ENCODE measurements at regions not wholly inside any gene's neighbourhood (a gene's known extent, or its start where the extent isn't known, plus 50 kb on each side); places are given as distances from the start of the nearest gene placed in this dataset.

- TF ChIP-seq POLR2A (IDR thresholded peaks at IDR 0.05) (no peak), CTCF (IDR thresholded peaks at IDR 0.05) (no peak)
- no peak for DNase-seq
- Histone ChIP-seq H3K4me1 (no peaks in the 10 kb centered on the region), H3K27ac (no peak overlapping the region), H3K27me3 (no peaks in the 10 kb centered on the region), H3K4me3 (no peak overlapping the region), H3K9me3 (no peaks in the 10 kb centered on the region), H3K36me3 (no peaks in the 10 kb centered on the region)
- intact Hi-C loops (cut with DNase I; ENCODE audit: low total_unique reads), result no loop called here
Measured at GRCh38 chr5:159419576-159419975, 89.3 kb upstream of the IL12B start.

- intact Hi-C loops (cut with DNase I; ENCODE audit: low total_unique reads), result no loop called here
- H3K9me3 ChIP-seq, result no peaks in the 10 kb centered on the region
- H3K4me1 ChIP-seq, result no peaks in the 10 kb centered on the region
- no peak overlapping the region for H3K27ac ChIP-seq
- H3K36me3 ChIP-seq, result no peaks in the 10 kb centered on the region
- no peak for TF ChIP-seq CTCF (IDR thresholded peaks at IDR 0.05)
- no peak for TF ChIP-seq POLR2A (IDR thresholded peaks at IDR 0.05)
- no peak overlapping the region for H3K4me3 ChIP-seq
- H3K27me3 ChIP-seq, result no peaks in the 10 kb centered on the region
- DNase-seq, result no peak
Measured at GRCh38 chr5:159420940-159421339, 90.7 kb upstream of the IL12B start.

GRCh38 chr5:159422361-159422760, 92.1 kb upstream of the IL12B start:
- Histone ChIP-seq H3K4me3 (no peak overlapping the region), H3K27me3 (no peaks in the 10 kb centered on the region), H3K36me3 (no peaks in the 10 kb centered on the region), H3K4me1 (no peaks in the 10 kb centered on the region), H3K9me3 (no peaks in the 10 kb centered on the region), H3K27ac (no peak overlapping the region)
- DNase-seq, result no peak
- intact Hi-C loops (cut with DNase I; ENCODE audit: low total_unique reads), result no loop called here
- no peak for TF ChIP-seq CTCF (IDR thresholded peaks at IDR 0.05)
- TF ChIP-seq POLR2A (IDR thresholded peaks at IDR 0.05), result no peak

- intact Hi-C loops (cut with DNase I; ENCODE audit: low total_unique reads), result no loop called here
- Histone ChIP-seq H3K4me1 (no peaks in the 10 kb centered on the region), H3K4me3 (no peak overlapping the region), H3K9me3 (no peaks in the 10 kb centered on the region), H3K27ac (no peak overlapping the region), H3K27me3 (no peaks in the 10 kb centered on the region), H3K36me3 (no peaks in the 10 kb centered on the region)
- no peak for DNase-seq
- TF ChIP-seq CTCF (IDR thresholded peaks at IDR 0.05) (no peak), POLR2A (IDR thresholded peaks at IDR 0.05) (no peak)
Measured at GRCh38 chr5:159422910-159423309, 92.6 kb upstream of the IL12B start.

GRCh38 chr5:159424123-159424522, 93.8 kb upstream of the IL12B start:
- DNase-seq, result no peak
- no peak for TF ChIP-seq POLR2A (IDR thresholded peaks at IDR 0.05)
- no peak for TF ChIP-seq CTCF (IDR thresholded peaks at IDR 0.05)
- Histone ChIP-seq H3K9me3 (no peaks in the 10 kb centered on the region), H3K27ac (no peak overlapping the region), H3K4me3 (no peak overlapping the region), H3K4me1 (no peaks in the 10 kb centered on the region), H3K36me3 (no peaks in the 10 kb centered on the region), H3K27me3 (no peaks in the 10 kb centered on the region)
- intact Hi-C loops (cut with DNase I; ENCODE audit: low total_unique reads), result no loop called here

All from uterus (tissue), 3 donors.